ENCODE measurements at regions not wholly inside any gene's neighbourhood (a gene's known extent, or its start where the extent isn't known, plus 50 kb on each side); places are given as distances from the start of the nearest gene placed in this dataset.

GRCh38 chr14:58815794-58816193 lies 178.0 kb downstream of the DACT1 start:
- TF ChIP-seq CTCF (IDR thresholded peaks at IDR 0.05) (no peak), POLR2A (IDR thresholded peaks at IDR 0.05) (no peak)
